Tibial artery (tissue), 4 donors: ENCODE measurements at regions not wholly inside any gene's neighbourhood (a gene's known extent, or its start where the extent isn't known, plus 50 kb on each side); places are given as distances from the start of the nearest gene placed in this dataset.
"Not testable (repeated sequence)": the region's sequence is repeated elsewhere in the genome, so short reads cannot be mapped to it uniquely, and the experiment has no call there.

Experiments
- DNase-seq, 2 donors: peaks; one replicate each; pipeline ENCODE4 v3.0.0-alpha.2; 2019
- H3K27ac ChIP-seq, 2 donors: fragments of 200-600 bp; sonication (generic) in 1 of 2; 1 replicate in 1 of 2; 2 replicates in 1 of 2; pipeline ENCODE4 v1.5.1; 2018 to 2019; ENCODE audit warnings: mild to moderate bottlenecking in 1 of 2
- H3K27me3 ChIP-seq, 2 donors: fragments of 200-600 bp; sonication (generic) in 1 of 2; one replicate each; pipeline versions ENCODE4 v1.5.1 to v1.6.0; 2016 to 2019
- H3K36me3 ChIP-seq, 3 donors: fragments of 200-600 bp; sonication (generic) in 2 of 3; one replicate each; pipeline ENCODE4 v1.5.1; 2016 to 2019; ENCODE audit warnings: mild to moderate bottlenecking in 2 of 3
- H3K4me1 ChIP-seq, 4 donors: fragments of 200-600 bp; sonication (generic) in 2 of 4; 1 replicate in 3 of 4; 2 replicates in 1 of 4; pipeline ENCODE4 v1.5.1; 2016 to 2019
- H3K4me3 ChIP-seq, 2 donors: fragments of 200-600 bp; sonication (generic) in 1 of 2; 1 replicate in 1 of 2; 2 replicates in 1 of 2; pipeline ENCODE4 v1.5.1; 2018 to 2019; ENCODE audit warnings: mild to moderate bottlenecking in 2 of 2
- H3K9me3 ChIP-seq, 3 donors: fragments of 200-600 bp; sonication (generic) in 1 of 3; one replicate each; pipeline ENCODE4 v1.5.1; 2016 to 2019
- intact Hi-C: fragments of 100-400 bp; cut with DNase I; formaldehyde crosslinking; loops from one replicate; pipeline ENCODE4 v1.15.0; 2023; ENCODE audit warnings: low total_unique reads
- TF ChIP-seq, protein P1 (sequence below), 2 experiments: fragments of 200-600 bp in 1 of 2; fragments of 450-650 bp in 1 of 2; IDR thresholded peaks; one replicate each; pipeline ENCODE4 v1.5.1; 2017 to 2019; ENCODE audit warnings: antibody characterized with exemption in 2 of 2, mild to moderate bottlenecking in 1 of 2, moderate library complexity in 1 of 2

DNA sequence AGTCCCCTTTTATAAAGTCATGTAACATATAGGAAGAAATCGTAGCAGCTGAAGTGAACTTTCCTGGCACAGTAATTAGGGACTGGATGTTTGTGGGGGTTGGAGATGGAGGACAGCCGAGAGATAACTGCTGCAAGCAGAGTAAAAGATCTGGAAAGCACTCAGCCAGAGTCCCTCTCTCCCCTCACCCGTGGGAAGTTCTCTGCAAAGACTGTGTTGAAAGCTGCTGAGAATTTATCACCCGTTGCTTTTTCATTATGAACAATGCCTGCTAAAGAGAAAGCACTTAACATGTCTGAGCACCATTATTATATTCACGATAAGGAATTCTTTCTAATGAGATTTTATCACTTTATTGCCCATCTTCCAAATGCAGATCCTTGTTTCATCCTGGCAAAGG lies 248.8 kb downstream of the SHOX2 start:
- no peak for DNase-seq
- TF ChIP-seq, protein P1, sequence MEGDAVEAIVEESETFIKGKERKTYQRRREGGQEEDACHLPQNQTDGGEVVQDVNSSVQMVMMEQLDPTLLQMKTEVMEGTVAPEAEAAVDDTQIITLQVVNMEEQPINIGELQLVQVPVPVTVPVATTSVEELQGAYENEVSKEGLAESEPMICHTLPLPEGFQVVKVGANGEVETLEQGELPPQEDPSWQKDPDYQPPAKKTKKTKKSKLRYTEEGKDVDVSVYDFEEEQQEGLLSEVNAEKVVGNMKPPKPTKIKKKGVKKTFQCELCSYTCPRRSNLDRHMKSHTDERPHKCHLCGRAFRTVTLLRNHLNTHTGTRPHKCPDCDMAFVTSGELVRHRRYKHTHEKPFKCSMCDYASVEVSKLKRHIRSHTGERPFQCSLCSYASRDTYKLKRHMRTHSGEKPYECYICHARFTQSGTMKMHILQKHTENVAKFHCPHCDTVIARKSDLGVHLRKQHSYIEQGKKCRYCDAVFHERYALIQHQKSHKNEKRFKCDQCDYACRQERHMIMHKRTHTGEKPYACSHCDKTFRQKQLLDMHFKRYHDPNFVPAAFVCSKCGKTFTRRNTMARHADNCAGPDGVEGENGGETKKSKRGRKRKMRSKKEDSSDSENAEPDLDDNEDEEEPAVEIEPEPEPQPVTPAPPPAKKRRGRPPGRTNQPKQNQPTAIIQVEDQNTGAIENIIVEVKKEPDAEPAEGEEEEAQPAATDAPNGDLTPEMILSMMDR (IDR thresholded peaks at IDR 0.05), result no peak
- Histone ChIP-seq H3K4me3 (no peak overlapping the region), H3K27ac (no peak overlapping the region), H3K4me1 (no peaks in the 10 kb centered on the region), H3K27me3 (no peaks in the 10 kb centered on the region), H3K36me3 (no peaks in the 10 kb centered on the region), H3K9me3 (no peaks in the 10 kb centered on the region)
- intact Hi-C loops, result no loop called here

DNA sequence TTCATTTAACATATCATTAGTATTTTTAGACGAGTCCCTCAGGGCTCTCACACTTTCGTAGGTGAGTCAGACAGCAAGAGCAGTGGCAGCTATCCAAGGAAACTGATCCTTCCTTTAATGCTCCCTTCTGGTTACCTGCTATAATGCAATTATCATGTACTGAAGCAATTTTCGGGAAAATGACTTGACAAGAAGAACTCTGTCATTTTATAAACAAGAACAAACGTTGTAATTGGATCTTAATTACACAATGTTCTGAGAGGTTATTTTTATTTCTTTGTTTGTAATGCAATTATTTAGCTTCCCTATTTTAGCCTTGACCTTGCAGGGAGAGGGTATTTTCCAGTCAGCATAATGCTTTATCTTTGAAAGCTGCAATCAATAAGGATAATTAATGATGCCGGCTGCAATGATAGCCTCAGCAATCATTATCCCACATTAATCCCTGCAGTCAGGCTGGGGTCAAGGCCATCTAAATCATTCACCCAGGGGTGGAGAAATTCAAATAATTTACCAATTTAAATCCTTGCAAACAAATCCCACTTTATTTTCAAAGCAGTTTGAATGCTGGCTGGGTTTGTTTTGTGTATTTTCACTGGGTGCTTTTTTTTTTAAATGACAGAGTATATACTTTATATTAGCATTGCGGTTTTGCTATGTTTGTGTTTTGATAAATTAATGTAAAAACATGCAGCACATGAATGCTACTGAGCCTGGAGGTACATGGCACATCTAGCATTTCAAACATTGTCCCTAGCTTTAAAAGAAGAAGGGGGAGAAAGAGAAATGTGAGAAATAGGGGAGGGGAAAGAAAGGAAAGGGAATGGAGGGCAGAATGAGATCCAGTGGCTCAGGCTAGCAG lies 249.9 kb downstream of the SHOX2 start:
- TF ChIP-seq, protein P1 (IDR thresholded peaks at IDR 0.05), result no peak
- intact Hi-C loops, result no loop called here
- no peaks in the 10 kb centered on the region for H3K4me1 ChIP-seq

DNA sequence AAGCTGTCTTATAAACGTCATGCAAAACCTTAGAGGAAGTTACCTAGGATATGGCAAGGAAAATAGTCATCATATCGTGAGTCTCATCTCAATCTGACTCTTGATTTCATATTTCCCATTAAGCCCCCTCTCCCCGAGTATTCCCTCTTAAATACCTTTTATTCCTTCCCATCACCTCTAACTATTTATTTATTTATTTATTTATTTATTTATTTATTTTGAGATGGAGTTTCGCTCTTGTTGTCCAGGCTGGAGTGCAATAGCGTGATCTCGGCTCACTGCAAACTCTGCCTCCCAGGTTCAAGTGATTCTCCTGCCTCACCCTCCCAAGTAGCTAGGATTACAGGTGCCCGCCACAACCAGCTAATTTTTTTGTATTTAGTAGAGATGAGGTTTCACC lies 260.4 kb downstream of the SHOX2 start:
- intact Hi-C loops, DNase-seq, H3K4me1 ChIP-seq, H3K9me3 ChIP-seq, H3K4me3 ChIP-seq, H3K27ac ChIP-seq, H3K27me3 ChIP-seq, H3K36me3 ChIP-seq: not testable (repeated sequence)

More for the DNA sequence above, 249.9 kb downstream of the SHOX2 start:
- Histone ChIP-seq H3K36me3 (no peaks in the 10 kb centered on the region), H3K27me3 (no peaks in the 10 kb centered on the region), H3K4me3 (no peak overlapping the region), H3K9me3 (no peaks in the 10 kb centered on the region), H3K27ac (no peak overlapping the region)
- DNase-seq, result no peak

DNA sequence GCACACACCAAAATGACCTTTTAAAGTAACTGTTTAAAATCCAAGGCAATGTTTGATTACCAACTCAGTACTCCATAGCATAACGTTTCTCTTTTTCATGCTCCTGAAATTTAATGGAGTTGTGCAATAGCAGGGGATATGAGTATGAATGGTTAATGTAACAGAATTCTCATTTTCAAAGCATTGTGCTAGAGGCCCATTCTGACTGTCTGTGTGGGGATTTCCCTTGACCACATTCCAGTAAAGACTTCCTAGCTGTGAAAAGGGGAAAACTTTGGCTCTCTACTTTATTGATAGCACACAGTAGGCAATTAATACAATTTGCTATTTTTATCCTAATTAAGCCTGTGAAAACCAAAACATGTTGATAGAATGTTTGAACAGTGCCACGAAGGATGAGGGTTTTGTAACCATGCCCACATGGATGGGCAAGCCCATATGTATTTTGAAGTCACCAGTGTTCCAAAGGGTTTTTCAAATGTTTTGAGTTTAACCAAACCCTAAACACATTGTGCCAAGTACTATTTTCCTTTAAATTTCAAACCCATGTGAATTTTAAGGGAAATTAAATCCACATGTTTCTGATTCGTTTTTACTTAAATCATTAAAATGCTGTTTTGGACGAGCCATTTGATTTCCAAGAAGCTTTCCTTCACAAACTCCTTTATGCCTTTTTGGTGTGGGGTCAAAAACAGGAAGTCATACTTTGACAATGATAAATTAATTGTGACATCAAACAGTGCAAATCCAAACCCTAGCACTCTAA lies 261.2 kb downstream of the SHOX2 start:
- DNase-seq, result no peak
- no peak overlapping the region for H3K27ac ChIP-seq
- TF ChIP-seq, protein P1 (IDR thresholded peaks at IDR 0.05), result no peak
- no peak overlapping the region for H3K4me3 ChIP-seq
- H3K36me3 ChIP-seq, result no peaks in the 10 kb centered on the region
- no peaks in the 10 kb centered on the region for H3K9me3 ChIP-seq
- H3K4me1 ChIP-seq, result no peaks in the 10 kb centered on the region
- intact Hi-C loops, result no loop called here
- no peaks in the 10 kb centered on the region for H3K27me3 ChIP-seq

DNA sequence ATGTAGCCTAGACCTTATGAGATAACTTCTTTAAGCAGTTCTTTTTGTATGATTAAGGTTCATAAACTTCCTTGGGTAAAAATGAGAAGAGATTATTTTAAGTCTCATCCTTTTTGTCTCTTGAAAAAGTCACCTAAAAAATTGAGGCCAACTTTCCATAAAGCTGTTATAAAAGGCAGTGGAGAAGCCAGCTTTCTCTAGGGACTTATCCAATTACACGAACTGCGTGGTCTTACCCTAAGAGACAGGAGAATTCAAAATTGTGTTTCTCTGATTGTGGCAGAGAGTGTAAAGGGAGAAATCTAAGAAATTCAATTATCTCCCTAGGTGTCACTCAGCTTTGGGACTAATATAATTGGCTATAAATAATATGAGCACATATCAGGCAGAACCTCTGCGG lies 262.0 kb downstream of the SHOX2 start:
- H3K4me3 ChIP-seq, result no peak overlapping the region
- H3K4me1 ChIP-seq, result no peaks in the 10 kb centered on the region
- H3K27me3 ChIP-seq, result no peaks in the 10 kb centered on the region
- DNase-seq, result no peak
- no peaks in the 10 kb centered on the region for H3K9me3 ChIP-seq
- H3K36me3 ChIP-seq, result no peaks in the 10 kb centered on the region
- TF ChIP-seq, protein P1 (IDR thresholded peaks at IDR 0.05), result no peak
- intact Hi-C loops, result no loop called here
- no peak overlapping the region for H3K27ac ChIP-seq

DNA sequence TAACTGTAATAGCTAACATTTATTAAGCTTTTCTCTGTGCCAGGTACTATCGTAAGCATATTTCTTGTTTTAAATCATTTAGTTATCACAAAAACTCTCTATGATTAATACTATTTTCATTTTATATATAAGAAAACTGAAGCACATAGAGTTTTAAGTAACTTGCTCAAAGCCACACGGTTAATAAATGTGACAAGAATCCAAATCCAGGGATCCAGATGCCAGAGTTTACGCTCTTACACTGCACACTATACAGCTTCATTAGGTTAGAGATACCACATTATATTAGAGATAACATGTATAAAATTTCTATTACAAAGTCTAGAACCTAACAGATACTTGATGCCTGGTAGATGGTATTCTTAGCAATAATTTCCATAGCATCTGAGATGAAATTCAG lies 265.2 kb downstream of the SHOX2 start:
- Histone ChIP-seq H3K4me1 (peaks cover 0 to 13% (median 0%) of the 10 kb centered on the region in 4 donors), H3K36me3 (no peaks in the 10 kb centered on the region), H3K9me3 (no peaks in the 10 kb centered on the region), H3K27ac (no peak overlapping the region), H3K27me3 (no peaks in the 10 kb centered on the region), H3K4me3 (no peak overlapping the region)
- TF ChIP-seq, protein P1 (IDR thresholded peaks at IDR 0.05), result no peak
- DNase-seq, result no peak
- intact Hi-C loops, result no loop called here
